ENCODE measurements at regions not wholly inside any gene's neighbourhood (a gene's known extent, or its start where the extent isn't known, plus 50 kb on each side); places are given as distances from the start of the nearest gene placed in this dataset.
"Not testable (repeated sequence)": the region's sequence is repeated elsewhere in the genome, so short reads cannot be mapped to it uniquely, and the experiment has no call there.

DNA sequence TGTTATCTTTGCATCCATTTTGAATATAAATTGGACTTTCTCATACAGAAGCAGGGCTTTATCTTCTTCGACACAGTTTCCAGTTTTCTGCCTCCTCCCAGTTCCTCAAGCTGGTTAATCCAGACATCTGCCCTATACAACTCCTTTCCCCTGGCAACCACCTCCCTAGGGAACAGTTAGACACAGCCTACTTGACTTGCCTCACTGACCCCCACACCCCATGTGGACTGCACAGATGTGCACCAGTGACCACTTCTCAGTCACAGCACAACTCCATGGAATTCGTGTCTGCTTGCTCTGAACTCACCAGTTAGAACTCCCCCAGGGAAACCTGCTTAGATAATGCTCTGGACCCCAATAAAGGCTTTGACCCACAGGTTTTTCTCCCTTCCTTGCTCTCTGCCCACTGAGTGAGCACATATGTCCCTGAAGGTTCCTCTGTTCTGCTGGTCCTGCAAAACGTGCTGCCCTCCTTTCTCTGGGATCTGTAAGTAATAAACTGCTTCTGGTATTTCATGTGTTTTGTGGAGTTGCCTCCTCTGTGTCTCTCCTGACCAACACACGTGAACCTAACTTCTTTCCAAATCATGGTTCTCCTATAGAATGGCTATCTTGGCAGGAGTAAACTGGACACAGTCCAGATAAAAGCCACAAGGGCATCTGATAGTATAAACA is 351.2 kb downstream of the CD83 start:
- no peak for DNase-seq

DNA sequence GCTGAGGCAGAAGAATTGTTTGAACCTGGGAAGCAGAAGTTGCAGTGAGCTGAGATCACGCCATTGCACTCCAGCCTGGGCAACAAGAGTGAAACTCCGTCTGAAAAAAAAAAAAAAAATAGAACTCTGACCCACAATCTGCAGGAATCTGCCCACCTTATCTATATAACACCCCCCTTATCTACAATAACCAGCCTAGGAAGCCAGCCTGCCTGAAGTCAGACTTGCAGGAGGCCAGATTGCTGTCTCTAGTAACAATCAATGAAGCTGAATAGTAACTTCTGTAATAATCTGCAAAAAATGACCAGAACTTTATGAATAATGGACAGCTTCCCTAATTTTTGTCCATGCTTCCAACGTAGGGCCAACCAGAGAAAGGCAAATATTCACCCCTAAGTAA is 352.5 kb downstream of the CD83 start:
- DNase-seq, result no peak

DNA sequence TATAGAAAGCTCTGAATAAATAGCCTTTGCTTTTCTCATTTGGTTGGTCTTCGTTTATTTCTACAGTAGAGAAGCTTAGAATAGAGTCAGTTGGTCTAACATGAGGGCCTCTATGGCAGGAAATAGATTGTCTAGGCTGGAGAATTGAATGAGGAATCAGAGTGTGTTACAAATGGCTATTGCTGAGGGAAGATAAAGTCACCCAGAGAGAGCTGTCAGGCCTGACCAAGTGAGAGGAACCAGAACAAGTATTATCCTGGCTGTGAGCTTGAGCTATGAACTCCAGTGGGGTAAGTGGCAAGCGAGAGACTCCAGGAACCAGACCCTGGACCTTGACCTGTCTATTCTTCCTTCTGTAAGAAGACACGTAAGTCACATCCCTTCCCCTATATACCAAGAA is 353.1 kb downstream of the CD83 start:
- DNase-seq, result no peak

GRCh38 chr6:14472255-14472985 is 354.8 kb downstream of the CD83 start:
- DNase-seq, result no peak

DNA sequence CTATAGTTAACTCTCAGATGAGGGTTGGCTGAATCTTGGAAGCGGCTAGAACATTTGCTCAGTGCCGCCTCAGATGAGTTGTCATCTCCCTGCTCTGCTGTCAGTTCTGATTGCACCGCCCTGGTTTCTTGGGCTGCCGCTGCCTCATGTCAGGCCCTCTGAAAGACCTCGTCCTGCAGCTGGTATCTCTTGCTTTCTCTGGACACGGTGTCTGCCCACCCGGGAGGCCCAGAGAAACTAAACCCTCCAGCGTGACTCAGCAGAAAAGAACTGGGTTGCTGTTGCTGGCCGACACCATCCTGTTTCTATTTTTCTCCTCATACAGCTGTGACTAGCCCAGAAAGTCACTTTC is 355.4 kb downstream of the CD83 start:
- no peak for DNase-seq

GRCh38 chr6:14474816-14475215 is 357.2 kb downstream of the CD83 start:
- DNase-seq, result no peak

GRCh38 chr6:14475306-14475705 is 357.7 kb downstream of the CD83 start:
- no peak for DNase-seq

DNA sequence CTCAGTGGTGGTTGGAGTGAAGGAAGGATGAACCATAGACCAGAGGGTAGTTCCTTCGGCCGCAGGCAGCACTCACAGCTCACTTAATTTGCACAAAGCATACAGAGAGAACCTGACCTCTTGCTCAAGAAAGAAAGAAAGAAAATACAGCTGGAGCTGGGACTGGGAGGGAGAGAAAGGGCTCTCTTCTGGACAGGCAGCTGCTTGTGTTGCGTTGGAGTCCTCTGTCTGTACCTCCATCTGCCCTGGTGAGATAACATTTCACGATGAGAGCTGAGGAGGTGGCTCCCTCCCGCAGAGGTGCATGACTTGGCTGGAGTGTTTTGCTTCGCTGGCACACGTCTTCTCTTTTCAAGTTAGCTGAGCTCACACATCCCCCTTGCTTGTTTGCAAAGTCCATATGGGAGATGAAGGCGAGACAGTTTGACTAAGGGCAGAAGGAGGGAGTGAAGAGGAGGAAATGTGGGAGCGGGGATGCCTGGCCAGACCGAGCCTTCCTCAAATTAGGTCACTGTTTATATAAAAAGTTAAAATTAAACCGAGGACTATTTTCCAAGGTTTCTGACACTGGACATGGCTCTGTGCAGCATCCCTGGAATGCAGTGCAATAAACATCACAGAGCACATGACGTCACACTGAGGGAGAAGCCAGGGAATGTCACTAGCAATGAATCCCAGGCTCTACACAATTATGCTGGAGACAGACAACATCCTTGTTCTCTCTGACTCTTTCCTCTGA is 359.4 kb downstream of the CD83 start:
- DNase-seq, result no peak

DNA sequence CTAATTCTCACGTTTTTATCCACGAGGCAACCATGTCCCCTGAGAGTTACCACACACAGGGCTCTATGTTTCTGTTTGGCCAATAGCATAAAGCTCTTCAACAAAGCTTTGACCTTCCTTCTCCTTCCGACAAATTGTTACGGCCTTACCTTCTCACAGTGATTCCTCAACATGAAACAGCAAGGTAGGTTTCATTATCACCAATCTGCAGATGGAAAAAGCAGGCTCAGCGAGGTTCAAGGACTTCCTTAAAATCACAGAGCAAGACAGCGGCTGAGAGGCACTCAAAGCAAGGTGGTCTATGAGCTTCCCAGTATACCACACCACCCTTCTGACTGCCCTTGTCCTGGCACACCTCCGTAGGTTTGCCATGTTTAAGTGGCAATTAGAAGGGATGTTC is 360.0 kb downstream of the CD83 start:
- DNase-seq, result no peak

DNA sequence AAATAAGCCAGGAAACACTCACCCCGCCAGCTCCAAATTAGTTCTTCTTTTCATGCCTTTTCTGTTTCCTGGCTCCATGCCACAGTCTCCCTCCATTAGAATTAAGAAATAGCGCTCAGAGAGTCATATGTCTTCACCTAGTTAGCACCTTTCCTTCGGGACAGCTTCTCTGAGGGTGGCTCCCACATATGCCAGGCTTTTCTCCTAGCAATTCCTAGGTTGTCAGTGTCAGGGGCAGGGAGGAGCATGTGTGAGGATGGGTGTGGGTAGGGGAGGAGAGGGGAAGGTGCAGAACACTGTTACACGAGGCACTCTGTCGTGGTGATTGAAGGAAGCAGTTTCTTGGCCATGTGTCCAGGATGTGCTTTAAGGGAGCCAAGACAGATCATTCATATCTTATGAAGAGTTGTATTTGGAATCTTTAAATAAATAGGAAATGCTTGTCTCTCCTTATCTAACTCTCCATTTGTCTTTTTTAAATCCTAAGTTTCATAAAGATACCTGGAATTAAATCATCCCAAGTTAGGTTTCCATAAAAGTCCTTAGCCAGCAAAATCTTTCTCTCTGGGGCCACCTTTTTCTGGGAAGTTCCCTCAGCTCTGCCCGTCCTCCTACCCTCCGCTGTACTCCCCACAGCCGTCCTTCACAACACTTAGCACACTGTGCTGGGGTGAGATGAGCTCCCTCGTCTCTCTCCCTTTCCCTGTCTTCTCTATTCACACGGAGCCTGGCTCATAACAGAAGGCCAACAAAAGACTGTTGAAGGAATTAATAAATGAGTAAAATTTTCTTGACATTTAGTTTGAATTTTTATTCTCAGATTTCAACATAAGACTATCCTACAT is 361.0 kb downstream of the CD83 start:
- no peak for DNase-seq

DNA sequence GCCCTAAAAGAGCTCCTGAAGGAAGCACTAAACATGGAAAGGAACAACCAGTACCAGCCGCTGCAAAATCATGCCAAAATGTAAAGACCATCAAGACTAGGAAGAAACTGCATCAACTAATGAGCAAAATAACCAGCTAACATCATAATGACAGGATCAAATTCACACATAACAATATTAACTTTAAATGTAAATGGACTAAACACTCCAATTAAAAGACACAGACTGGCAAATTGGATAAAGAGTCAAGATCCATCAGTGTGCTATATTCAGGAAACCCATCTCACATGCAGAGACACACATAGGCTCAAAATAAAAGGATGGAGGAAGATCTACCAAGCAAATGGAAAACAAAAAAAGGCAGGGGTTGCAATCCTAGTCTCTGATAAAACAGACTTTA is 364.4 kb downstream of the CD83 start:
- DNase-seq, result not testable (repeated sequence)

GRCh38 chr6:14487625-14488024 is 370.1 kb downstream of the CD83 start:
- no peak for DNase-seq

DNA sequence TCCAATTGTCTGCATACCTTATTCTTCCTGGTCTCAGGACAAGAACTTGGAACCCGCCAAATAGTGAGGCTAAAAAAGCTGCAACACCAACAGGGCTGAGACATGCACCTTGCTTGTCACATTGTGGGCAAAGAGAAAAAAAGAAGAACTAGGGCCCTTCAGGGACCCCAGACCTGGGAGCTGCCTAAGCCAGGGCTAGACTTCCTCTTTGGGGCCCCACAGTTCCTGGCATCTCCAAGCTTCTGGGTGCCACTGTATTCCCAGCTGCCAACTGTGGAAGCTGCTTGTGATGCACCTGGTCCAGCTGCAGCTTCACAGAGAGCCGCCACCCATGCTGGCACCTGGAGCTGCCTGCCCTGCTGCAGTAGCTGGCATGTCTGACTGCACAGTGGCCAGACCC is 370.6 kb downstream of the CD83 start:
- DNase-seq, result no peak

GRCh38 chr6:14489445-14489844 is 371.9 kb downstream of the CD83 start:
- no peak for DNase-seq

- no peak for DNase-seq
Observed at GRCh38 chr6:14498748-14499147, 381.2 kb downstream of the CD83 start.

- no peak for DNase-seq
Observed at GRCh38 chr6:14499309-14499708, 381.7 kb downstream of the CD83 start.

DNA sequence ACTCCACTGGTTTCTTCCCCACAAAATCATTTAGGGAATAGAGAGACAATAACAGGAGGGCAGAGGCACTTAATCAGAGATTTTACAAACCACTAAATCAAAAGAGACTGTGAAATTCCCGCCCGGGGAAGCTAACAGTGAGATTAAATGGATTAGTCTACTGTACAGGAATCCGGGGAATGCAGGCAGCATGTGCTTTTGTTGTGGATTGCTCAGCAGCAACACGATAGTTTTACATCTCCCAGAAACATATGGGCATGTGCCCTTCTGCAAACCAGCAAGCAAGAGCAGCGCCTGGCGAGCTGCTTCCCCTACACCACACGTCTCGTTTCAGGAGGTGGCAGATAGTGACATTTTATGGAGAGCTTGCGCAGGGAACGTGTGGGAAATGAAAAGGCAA is 382.3 kb downstream of the CD83 start:
- no peak for DNase-seq

DNA sequence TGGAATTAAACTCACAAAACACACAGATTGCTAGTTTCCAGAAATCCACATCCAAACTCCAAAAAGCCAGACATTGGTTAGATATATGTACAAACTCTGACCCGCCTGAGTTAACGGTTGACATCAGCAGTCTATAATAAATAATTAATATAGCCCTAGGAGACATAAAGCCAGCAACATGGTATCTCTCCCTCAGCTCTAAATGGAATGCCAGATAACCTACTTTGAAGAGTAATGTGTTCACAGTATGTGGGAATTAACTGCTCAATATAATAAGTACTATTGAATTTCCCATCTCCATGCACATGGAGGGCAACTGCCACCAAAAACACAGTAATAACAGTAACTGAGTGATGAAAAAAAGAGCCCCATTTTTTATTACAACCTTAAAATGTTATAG is 383.2 kb downstream of the CD83 start:
- no peak for DNase-seq

- DNase-seq, result no peak
Observed at GRCh38 chr6:14501240-14501639, 383.7 kb downstream of the CD83 start.

DNA sequence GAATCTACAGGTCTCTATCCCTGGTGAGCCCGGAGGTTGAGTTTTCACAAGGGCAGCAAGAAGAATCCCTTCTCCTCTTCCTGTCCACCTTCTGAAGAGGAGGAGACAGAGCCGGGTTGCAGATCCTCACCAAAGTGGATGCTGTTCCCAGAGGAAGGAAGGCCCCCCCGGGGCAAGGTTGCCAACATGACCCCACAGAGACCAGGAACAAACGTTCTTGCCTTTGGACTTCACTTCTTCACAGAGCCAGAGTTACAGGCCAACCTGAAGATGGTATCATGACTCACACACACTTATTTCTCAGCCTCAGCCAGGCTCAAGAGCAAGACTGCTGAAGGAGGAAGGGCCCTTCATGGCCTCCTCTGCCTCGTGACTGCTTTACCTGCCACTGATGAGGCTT is 384.3 kb downstream of the CD83 start:
- DNase-seq, result no peak

DNA sequence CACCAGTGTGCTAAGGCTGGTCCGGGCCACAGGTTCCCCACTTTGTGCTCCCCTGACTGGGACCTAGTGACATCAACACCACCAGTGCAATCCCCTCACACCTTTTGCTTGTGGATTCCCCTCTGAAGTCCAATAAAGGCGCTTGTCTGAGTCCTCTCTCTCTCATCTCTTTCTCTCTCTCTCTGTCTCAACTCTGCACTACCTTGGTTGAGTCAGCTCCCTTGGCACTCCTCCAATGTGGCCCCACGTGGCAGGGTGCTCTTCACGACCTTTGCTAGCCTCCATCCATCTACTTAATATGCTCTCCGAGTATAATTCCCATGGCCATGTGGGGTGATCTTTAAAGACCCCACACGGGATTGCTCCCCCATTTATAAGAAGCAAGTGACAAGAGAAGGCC is 385.0 kb downstream of the CD83 start:
- no peak for DNase-seq

DNA sequence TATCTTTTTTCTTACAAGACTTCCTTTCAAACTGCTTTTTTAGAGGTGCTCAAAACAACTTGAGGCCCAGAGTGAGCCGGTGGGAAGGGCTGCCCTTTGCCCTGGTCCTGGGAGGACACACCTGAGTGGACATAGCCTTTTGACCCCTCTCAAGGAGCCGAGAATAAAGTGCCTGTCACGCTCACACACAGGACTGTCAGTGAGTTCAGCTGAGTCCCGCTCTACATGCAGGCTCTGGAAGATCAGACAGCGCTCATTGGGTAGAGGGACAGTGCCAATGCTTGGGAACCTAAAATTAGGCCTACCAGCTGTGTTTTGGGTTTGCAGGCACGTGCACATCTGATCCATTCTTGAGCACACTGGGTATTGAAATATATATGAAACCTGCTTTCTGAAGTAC is 387.8 kb downstream of the CD83 start:
- DNase-seq, result no peak

DNA sequence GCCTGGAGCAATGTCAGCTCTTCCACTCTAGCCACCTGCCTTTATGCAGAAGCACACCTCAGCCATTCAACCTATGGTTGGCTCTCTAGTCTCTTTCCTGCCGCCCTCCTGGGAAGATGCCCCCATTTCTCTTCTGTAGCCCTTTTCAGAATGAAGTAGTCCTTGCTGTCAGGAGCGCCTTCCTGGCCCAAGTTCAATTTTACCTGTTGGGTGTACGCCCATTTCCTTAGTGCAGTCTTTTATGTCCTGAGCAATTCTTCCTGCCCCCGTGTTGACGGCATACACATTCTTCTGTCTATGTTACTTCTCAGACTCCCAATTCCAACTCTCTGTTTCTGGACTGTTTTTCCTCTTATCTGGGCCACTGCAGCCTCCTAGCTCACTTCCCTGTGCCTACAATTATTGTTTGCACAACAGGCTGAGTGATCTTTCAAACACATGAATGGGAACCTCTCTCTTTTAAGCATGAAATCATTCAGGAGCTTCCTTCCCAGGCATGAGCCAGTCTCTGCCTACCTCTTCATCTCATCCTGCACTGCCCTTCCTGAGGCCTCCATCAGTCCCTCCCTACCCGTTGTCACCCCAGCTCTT is 389.2 kb downstream of the CD83 start:
- DNase-seq, result no peak
